ENCODE measurements at regions not wholly inside any gene's neighbourhood (a gene's known extent, or its start where the extent isn't known, plus 50 kb on each side); places are given as distances from the start of the nearest gene placed in this dataset.

DNA sequence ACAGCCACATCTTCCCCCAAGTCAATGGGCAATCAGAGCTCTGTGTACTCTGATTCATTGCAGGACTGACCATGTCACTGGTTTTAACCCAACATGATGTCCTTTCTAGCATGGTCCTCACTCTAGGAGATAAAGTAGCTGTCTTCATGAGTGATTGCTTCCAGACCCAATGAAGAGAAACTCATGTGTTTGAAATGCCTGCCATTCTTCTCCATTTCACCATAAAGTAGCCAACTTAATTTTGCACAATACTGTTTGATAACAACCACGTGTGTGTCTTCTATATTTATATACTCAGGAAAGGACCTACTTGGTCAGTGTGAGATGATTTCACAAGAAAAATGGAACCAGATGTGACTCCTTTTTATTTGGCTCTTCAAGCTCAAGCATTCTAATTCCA lies 172.5 kb downstream of the AXIN2 start:
- TF ChIP-seq, protein P1, sequence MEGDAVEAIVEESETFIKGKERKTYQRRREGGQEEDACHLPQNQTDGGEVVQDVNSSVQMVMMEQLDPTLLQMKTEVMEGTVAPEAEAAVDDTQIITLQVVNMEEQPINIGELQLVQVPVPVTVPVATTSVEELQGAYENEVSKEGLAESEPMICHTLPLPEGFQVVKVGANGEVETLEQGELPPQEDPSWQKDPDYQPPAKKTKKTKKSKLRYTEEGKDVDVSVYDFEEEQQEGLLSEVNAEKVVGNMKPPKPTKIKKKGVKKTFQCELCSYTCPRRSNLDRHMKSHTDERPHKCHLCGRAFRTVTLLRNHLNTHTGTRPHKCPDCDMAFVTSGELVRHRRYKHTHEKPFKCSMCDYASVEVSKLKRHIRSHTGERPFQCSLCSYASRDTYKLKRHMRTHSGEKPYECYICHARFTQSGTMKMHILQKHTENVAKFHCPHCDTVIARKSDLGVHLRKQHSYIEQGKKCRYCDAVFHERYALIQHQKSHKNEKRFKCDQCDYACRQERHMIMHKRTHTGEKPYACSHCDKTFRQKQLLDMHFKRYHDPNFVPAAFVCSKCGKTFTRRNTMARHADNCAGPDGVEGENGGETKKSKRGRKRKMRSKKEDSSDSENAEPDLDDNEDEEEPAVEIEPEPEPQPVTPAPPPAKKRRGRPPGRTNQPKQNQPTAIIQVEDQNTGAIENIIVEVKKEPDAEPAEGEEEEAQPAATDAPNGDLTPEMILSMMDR (IDR thresholded peaks at IDR 0.05), result no peak
- TF ChIP-seq ZFX (IDR thresholded peaks at IDR 0.05; ENCODE audit: borderline replicate concordance), result no peak

Measured in 22Rv1 (cell line).